Activated CD4-positive, alpha-beta T cell treated with anti-CD3 and anti-CD28 coated beads, Interleukin-2, amount 10 ng/mL, durations not matched to agents 7 days and 5 days (primary cell): ENCODE measurements at regions not wholly inside any gene's neighbourhood (a gene's known extent, or its start where the extent isn't known, plus 50 kb on each side); places are given as distances from the start of the nearest gene placed in this dataset.

Experiments
- CTCF ChIA-PET: fragments of 350-600 bp; sonication (Branson Sonifier 250); formaldehyde crosslinking; loops from one replicate; lab custom pipeline; 2021; ENCODE audit warnings: antibody characterized with exemption; lab: Charles Lee
- POLR2A ChIA-PET: fragments of 350-600 bp; sonication (Branson Sonifier 250); formaldehyde crosslinking; loops from one replicate; lab custom pipeline; 2021; ENCODE audit warnings: antibody characterized with exemption; lab: Charles Lee
- DNase-seq: peaks from one replicate; pipeline ENCODE4 v3.0.0-alpha.2; 2020
- H3K27ac Mint-ChIP-seq: one replicate; pipeline ENCODE4 v1.8.0; 2021; ENCODE audit warnings: mild to moderate bottlenecking, moderate library complexity, mixed read lengths
- H3K27me3 Mint-ChIP-seq: one replicate; pipeline ENCODE4 v1.8.0; 2021; ENCODE audit warnings: mixed read lengths
- H3K36me3 Mint-ChIP-seq: one replicate; pipeline ENCODE4 v1.8.0; 2021; ENCODE audit warnings: low read depth, mixed read lengths
- H3K4me1 Mint-ChIP-seq: one replicate; pipeline ENCODE4 v1.8.0; 2021; ENCODE audit warnings: mixed read lengths
- H3K4me3 Mint-ChIP-seq: one replicate; pipeline ENCODE4 v1.8.0; 2021; ENCODE audit warnings: mild to moderate bottlenecking, moderate library complexity, mixed read lengths
- H3K9me3 Mint-ChIP-seq: one replicate; pipeline ENCODE4 v1.8.0; 2021; ENCODE audit warnings: mixed read lengths

- no peak overlapping the region for H3K4me3 Mint-ChIP-seq
Measured at GRCh38 chr2:9681427-9681817, 50.6 kb upstream of the YWHAQ start.

GRCh38 chr2:9685637-9686036 is 54.8 kb upstream of the YWHAQ start:
- ChIA-PET POLR2A (no interaction called here), CTCF (interaction anchor here (1.0 kb wide), 1 partner anchor 47 kb away, joined by 3 read pairs; no protein-coding TSS in a partner anchor)
- Mint-ChIP-seq H3K9me3 (no peaks in the 10 kb centered on the region), H3K36me3 (peaks cover 4% of the 10 kb centered on the region), H3K27me3 (peaks cover 7% of the 10 kb centered on the region), H3K27ac (no peak overlapping the region), H3K4me1 (peaks cover 21% of the 10 kb centered on the region), H3K4me3 (no peak overlapping the region)
- no peak for DNase-seq

More at GRCh38 chr2:9681427-9681817, 50.6 kb upstream of the YWHAQ start:
- POLR2A ChIA-PET: interaction anchor here (0.6 kb wide), 1 partner anchor 50 kb away, joined by 3 read pairs; the partner anchor contains the start of gene YWHAQ
- peaks cover 20% of the 10 kb centered on the region for H3K4me1 Mint-ChIP-seq
- peaks cover 12% of the 10 kb centered on the region for H3K9me3 Mint-ChIP-seq
- H3K27ac Mint-ChIP-seq: peak overlapping the region; percentile 85
- peaks cover 10% of the 10 kb centered on the region for H3K36me3 Mint-ChIP-seq
- H3K27me3 Mint-ChIP-seq: peaks cover under 1% of the 10 kb centered on the region
- peak; percentile 67 for DNase-seq
- CTCF ChIA-PET: interaction anchor here (0.8 to 1.6 kb wide), 9 partner anchors 12 to 46 kb away, joined by 3 to 4 read pairs (median 3); no protein-coding TSS in a partner anchor

DNA sequence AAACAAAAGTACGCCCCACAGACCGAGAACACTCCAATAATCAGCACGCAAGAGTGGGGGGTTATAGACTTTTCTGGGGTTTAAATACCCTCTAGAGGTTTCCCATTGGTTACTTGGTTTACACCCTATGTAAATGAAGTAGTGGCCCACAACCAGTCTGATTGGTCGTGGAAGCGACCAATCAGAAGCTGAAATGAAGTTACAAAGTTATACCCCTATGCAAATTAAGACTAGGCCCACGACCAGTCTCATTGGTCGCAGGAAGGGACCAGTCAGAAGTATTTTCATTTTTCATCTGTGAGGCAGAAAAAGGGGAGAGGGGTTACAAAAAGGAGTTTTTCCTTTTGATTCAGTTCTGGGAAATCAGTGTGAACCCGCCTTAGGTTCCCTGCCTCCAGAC is 55.3 kb upstream of the YWHAQ start:
- Mint-ChIP-seq H3K9me3 (no peaks in the 10 kb centered on the region), H3K4me3 (no peak overlapping the region), H3K27ac (no peak overlapping the region), H3K4me1 (peaks cover 17% of the 10 kb centered on the region), H3K36me3 (peaks cover 4% of the 10 kb centered on the region), H3K27me3 (peaks cover 7% of the 10 kb centered on the region)
- ChIA-PET POLR2A (no interaction called here), CTCF (no interaction called here)
- no peak for DNase-seq

- no peak for DNase-seq
- ChIA-PET POLR2A (no interaction called here), CTCF (interaction anchor here (0.8 to 1.6 kb wide), 3 partner anchors 8 to 80 kb away, joined by 3 to 4 read pairs (median 3); no protein-coding TSS in a partner anchor)
- peaks cover 7% of the 10 kb centered on the region for H3K27me3 Mint-ChIP-seq
- no peak overlapping the region for H3K27ac Mint-ChIP-seq
- H3K9me3 Mint-ChIP-seq: no peaks in the 10 kb centered on the region
- H3K4me3 Mint-ChIP-seq: no peak overlapping the region
- no peaks in the 10 kb centered on the region for H3K36me3 Mint-ChIP-seq
- peaks cover 21% of the 10 kb centered on the region for H3K4me1 Mint-ChIP-seq
Measured at GRCh38 chr2:9690252-9690651, 59.5 kb upstream of the YWHAQ start.

DNA sequence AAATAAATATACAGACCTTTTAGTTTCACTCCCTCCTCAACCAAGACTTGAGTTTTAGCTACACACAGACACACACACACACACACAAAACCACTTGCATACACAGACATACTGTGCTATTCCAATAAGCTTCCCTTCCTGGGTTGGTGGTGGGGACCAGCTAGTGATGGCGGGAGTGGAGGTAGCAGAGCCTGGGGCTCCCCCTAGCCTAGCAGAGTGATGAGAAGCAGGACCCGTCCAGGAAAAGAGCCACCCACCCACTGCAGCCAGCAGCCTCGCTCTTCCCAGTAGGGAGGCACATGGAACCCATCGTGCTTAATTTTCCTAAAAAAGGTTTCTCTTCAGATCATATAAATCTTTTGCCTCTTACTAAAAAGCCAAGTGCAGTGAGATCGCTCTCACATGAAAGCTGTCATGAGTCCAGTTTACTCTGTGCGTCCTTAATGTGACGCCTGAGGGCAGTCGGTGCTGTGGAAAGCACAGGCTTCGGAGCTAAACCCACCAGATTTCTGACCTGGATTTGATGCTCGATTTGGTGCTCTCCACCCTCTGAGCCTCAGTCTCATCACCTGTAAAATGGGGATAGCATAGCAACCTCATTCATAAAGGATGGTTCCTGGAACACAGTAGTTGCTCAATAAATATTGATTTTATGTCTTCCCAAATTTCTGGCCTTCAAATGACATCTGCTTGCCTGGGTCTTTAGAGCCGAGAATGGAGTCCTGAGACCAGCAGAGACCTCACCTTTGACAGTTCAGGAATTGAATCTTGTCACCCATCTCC is 60.1 kb upstream of the YWHAQ start:
- Mint-ChIP-seq H3K4me1 (peaks cover 21% of the 10 kb centered on the region), H3K36me3 (no peaks in the 10 kb centered on the region), H3K27me3 (peaks cover 7% of the 10 kb centered on the region), H3K4me3 (no peak overlapping the region), H3K9me3 (no peaks in the 10 kb centered on the region), H3K27ac (no peak overlapping the region)
- POLR2A ChIA-PET: no interaction called here
- no peak for DNase-seq
- CTCF ChIA-PET: interaction anchor here (0.6 to 1.3 kb wide), 4 partner anchors 14 to 80 kb away, joined by 3 to 4 read pairs (median 3); no protein-coding TSS in a partner anchor

DNA sequence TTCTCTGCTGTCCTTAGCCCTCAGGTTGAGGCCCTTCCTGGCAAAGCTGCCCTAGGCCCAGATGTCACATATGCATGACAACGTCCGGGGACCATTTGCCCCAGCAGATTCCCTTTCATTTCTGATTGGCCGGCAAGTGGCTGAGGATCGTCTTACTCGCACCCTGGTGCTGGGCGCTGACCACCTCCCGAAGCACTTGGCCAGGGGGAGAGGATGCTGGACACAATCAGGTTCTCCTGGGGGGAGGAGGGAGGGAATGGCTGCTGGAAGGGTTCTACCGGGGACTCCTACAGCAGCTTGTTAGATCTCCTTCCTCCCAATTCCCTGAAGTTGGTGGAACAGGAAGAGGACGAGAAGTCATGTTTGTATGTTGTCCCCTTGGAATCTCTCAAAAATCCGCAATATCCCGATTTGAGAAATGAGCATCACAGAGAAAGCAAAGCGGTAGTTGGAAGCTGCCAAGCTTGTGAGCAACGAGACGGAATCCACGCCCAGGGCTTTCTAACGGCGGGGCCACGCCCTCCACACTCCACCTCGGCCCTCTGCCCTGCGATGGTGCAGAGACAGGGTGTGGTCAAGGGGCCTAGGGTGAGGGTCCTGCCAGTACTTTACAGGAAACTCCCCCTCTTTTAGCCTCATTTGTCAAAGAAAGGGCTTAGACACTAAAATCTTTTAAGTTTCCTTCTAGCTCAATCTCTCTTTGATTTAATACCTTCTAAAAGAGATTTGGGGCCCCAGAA is 61.8 kb upstream of the YWHAQ start:
- CTCF ChIA-PET: interaction anchor here (0.5 to 1.7 kb wide), 6 partner anchors 10 to 130 kb away, joined by 3 to 7 read pairs (median 4); no protein-coding TSS in a partner anchor
- H3K27ac Mint-ChIP-seq: peak overlapping the region; percentile 74
- DNase-seq: no peak

DNA sequence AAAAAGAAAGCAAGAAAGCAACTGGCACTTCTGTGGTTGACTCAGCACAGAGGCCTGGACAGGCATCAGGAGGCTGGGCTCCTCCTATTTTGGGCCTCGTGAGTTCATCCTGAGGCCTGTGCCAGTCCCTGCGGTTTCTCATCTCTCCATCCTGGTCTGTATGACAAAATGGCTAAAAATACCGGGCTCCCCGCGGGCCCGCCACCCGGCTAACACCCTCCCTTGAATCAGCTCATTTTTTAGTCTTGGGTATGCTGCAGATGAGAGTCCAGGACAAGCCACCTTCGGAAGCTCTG is 62.3 kb upstream of the YWHAQ start:
- Mint-ChIP-seq H3K36me3 (no peaks in the 10 kb centered on the region), H3K4me3 (no peak overlapping the region)

More for the DNA sequence above, 61.8 kb upstream of the YWHAQ start:
- POLR2A ChIA-PET: no interaction called here
- Mint-ChIP-seq H3K9me3 (no peaks in the 10 kb centered on the region), H3K27me3 (no peaks in the 10 kb centered on the region), H3K4me1 (peaks cover 22% of the 10 kb centered on the region), H3K4me3 (no peak overlapping the region), H3K36me3 (no peaks in the 10 kb centered on the region)

GRCh38 chr2:9693646-9694045 is 62.8 kb upstream of the YWHAQ start:
- H3K27me3 Mint-ChIP-seq: no peaks in the 10 kb centered on the region
- no peaks in the 10 kb centered on the region for H3K36me3 Mint-ChIP-seq
- no peak overlapping the region for H3K27ac Mint-ChIP-seq
- DNase-seq: no peak
- POLR2A ChIA-PET: no interaction called here
- H3K4me1 Mint-ChIP-seq: peaks cover 30% of the 10 kb centered on the region
- CTCF ChIA-PET: interaction anchor here (0.9 to 2.0 kb wide), 4 partner anchors 10 to 12 kb away, joined by 3 to 8 read pairs (median 6); no protein-coding TSS in a partner anchor
- H3K4me3 Mint-ChIP-seq: no peak overlapping the region
- no peaks in the 10 kb centered on the region for H3K9me3 Mint-ChIP-seq

More for the DNA sequence above, 62.3 kb upstream of the YWHAQ start:
- Mint-ChIP-seq H3K27me3 (no peaks in the 10 kb centered on the region), H3K9me3 (no peaks in the 10 kb centered on the region), H3K27ac (peak overlapping the region; percentile 74), H3K4me1 (peaks cover 27% of the 10 kb centered on the region)
- ChIA-PET CTCF (interaction anchor here (0.5 to 1.7 kb wide), 6 partner anchors 10 to 130 kb away, joined by 3 to 7 read pairs (median 4); no protein-coding TSS in a partner anchor), POLR2A (no interaction called here)
- no peak for DNase-seq

DNA sequence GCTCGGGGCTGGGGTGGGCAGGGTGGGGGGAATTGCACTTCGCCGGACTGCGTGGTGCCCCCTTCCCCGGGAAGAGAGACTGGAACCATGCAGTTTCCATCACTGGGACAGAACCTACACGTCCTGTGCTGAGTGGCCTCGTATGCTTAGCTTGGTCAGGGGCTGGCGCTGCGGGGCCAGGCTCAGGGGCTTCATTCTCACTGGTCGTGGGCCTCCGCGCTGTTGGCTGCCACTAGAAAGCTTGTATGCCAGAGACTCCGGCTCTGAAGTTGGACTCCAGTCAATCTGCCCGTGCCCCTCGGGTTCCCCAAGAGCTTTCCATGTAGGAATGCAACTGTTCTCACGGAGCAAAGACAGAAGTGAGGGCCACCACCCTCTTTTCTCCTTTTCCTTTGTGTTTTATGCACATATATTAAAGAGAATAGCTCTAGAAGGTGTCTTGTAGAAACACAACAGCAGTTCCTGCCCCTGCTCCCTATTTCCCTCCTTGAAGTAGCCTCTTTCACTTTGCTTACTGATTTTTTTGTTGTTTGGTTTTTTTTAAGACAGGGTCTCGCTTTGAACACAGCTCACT is 64.0 kb upstream of the YWHAQ start:
- H3K9me3 Mint-ChIP-seq: no peaks in the 10 kb centered on the region
- no peaks in the 10 kb centered on the region for H3K27me3 Mint-ChIP-seq
- no peak overlapping the region for H3K27ac Mint-ChIP-seq
- no peaks in the 10 kb centered on the region for H3K36me3 Mint-ChIP-seq
- ChIA-PET CTCF (interaction anchor here (0.6 to 2.0 kb wide), 4 partner anchors 9 to 1279 kb away, joined by 3 to 8 read pairs (median 6); no protein-coding TSS in a partner anchor), POLR2A (no interaction called here)
- no peak overlapping the region for H3K4me3 Mint-ChIP-seq
- H3K4me1 Mint-ChIP-seq: peaks cover 39% of the 10 kb centered on the region
- no peak for DNase-seq

- Mint-ChIP-seq H3K27me3 (no peaks in the 10 kb centered on the region), H3K36me3 (peaks cover 3% of the 10 kb centered on the region), H3K4me3 (no peak overlapping the region), H3K9me3 (no peaks in the 10 kb centered on the region), H3K4me1 (peaks cover 40% of the 10 kb centered on the region), H3K27ac (no peak overlapping the region)
- no peak for DNase-seq
- ChIA-PET CTCF (interaction anchor here (1.0 kb wide), 2 partner anchors 31 to 40 kb away, joined by 3 to 4 read pairs; no protein-coding TSS in a partner anchor), POLR2A (no interaction called here)
Measured at GRCh38 chr2:9695941-9696340, 65.1 kb upstream of the YWHAQ start.

- no peak overlapping the region for H3K27ac Mint-ChIP-seq
- H3K4me1 Mint-ChIP-seq: peaks cover 41% of the 10 kb centered on the region
- H3K9me3 Mint-ChIP-seq: peaks cover 3% of the 10 kb centered on the region
- ChIA-PET POLR2A (no interaction called here), CTCF (no interaction called here)
- peaks cover 3% of the 10 kb centered on the region for H3K27me3 Mint-ChIP-seq
- peaks cover 3% of the 10 kb centered on the region for H3K36me3 Mint-ChIP-seq
- no peak overlapping the region for H3K4me3 Mint-ChIP-seq
- DNase-seq: no peak
Measured at GRCh38 chr2:9696731-9697130, 65.9 kb upstream of the YWHAQ start.

DNA sequence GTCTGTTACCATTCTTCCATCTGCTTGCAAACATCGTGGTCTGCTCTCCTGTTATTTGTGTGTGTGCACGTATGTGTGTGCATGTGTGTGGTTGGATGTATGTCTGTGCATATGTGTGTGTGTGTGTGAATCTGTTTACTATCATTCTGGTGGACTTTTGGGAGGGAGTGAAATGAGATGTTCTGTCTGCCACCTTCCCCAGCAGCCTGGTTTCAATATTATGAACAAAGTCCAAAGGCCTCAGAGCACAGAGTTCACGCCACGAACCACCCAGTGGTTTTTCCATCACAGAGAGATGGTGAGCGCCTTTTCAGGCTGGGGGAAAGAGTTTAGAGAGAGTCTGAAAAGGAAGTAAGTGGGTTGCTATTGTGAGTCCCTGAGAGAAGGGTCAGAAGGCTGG is 67.1 kb upstream of the YWHAQ start:
- H3K27ac Mint-ChIP-seq: peak overlapping the region; percentile 15
- POLR2A ChIA-PET: no interaction called here

More for the DNA sequence above, 67.1 kb upstream of the YWHAQ start:
- Mint-ChIP-seq H3K4me3 (no peak overlapping the region), H3K36me3 (peaks cover 7% of the 10 kb centered on the region), H3K9me3 (peaks cover 3% of the 10 kb centered on the region), H3K27me3 (peaks cover 3% of the 10 kb centered on the region), H3K4me1 (peaks cover 43% of the 10 kb centered on the region)
- CTCF ChIA-PET: interaction anchor here (1.1 to 1.4 kb wide), 2 partner anchors 9 to 26 kb away, joined by 3 to 4 read pairs; no protein-coding TSS in a partner anchor
- no peak for DNase-seq
